HG03575 (cell line): ENCODE measurements at regions not wholly inside any gene's neighbourhood (a gene's known extent, or its start where the extent isn't known, plus 50 kb on each side); places are given as distances from the start of the nearest gene placed in this dataset.

ENCODE experiments used
- ATAC-seq: cut with Tn5 transposase; IDR thresholded peaks from one replicate; pipeline ENCODE4 v1.9.1; 2021; ENCODE audit not compliant: unreplicated experiment, insufficient number of reproducible peaks, low FRiP score; ENCODE audit errors: extremely low read depth

DNA sequence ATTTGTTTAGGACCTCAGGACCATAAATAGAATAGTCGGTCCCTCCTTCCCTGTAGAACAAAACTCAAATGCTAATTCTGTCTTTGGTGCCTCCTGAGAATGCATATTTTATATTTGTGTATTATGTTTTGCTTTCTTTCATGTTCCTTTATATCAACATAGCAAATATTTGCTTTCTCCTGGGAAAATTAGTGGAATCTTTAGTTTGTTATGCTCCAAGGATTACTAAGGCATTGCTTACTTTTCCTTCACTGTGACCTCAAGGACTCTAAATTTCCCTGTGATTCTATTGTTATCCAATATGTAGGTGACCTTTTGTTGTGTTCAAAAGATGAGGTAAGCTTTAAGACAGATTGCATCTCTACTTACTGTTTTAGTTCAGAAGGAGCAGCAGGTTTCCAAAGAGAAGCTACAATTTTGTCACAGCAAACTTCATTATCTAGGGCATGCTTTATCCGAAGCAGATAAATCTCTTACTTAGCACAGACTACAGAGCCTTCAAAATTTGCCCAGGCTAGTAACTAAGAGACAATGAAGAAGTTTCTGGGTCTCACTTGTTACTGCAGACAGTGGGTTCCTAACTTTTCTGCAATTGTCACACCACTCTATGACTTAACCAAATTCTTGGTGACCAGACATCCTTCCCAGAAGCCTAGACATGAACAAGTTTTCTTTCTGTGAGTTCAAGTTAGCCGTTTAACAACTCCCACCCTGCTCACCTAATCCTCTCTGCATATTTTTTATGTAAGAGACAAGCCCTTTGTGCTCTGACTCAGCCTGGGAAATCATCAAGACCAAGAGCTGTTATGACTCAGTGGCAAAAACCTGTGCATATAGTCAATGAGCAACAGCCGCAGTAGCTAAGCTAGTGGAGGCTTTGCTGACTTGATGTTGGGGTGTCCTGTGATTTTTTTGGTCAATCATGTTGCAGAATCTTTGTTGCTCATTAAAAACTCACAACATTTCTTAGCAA is 378.8 kb downstream of the QKI start:
- ATAC-seq, result peak; percentile 87

DNA sequence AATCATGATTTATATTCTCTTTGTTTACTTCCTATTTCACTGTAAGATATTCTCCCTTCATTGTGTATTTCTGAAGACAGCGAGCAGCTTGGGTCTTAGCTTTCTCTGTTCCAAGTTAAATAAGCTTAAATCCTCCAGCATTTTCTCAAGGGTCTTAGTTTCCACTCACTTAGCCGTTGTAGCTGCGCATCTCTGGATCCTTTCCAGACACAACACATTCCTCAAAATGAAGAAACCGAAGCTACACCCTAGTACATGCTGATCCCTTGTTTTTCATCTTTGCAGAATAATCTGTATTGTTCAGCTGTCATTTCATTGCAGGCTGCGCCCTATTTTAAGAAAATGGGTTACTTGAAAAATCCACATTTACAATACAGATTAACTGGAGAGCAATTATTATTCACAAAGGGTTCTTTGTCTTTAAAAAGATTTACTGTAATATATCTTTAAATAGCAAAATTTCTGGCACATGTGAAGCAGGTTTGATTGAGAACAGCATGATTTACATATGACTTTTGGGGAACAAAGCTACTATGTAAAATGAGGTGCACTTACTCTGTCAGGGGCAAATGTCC is 375.8 kb downstream of the QKI start:
- no peak for ATAC-seq

DNA sequence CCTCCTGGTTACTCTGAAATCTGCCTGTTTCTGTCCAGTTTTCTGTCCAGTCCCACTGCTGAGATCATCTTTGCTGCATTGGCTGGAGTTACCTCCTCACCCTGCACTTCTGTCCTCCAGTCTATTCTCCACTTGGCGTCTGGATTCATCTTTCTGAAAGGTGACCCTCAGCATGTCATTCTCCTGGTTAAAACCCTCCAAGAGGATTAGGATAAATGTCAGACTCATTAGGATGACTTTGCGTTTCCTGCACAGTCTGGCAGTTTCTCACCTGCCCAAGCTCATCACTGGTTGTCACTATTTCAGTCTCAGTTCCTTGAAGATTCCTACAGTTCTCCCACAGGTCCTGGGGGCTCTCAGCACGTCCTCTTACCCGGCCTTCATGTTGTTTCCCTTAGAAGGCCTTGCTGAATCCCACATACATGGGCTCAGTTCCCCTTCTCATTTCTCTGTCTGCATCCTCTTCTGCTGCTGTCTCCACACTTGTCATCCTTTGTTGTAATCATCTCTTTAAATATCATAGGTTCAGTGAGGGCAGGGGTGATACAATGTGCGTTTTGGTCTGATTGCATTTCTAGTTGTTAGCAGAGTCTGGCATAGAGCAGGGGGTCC is 374.8 kb downstream of the QKI start:
- no peak for ATAC-seq

DNA sequence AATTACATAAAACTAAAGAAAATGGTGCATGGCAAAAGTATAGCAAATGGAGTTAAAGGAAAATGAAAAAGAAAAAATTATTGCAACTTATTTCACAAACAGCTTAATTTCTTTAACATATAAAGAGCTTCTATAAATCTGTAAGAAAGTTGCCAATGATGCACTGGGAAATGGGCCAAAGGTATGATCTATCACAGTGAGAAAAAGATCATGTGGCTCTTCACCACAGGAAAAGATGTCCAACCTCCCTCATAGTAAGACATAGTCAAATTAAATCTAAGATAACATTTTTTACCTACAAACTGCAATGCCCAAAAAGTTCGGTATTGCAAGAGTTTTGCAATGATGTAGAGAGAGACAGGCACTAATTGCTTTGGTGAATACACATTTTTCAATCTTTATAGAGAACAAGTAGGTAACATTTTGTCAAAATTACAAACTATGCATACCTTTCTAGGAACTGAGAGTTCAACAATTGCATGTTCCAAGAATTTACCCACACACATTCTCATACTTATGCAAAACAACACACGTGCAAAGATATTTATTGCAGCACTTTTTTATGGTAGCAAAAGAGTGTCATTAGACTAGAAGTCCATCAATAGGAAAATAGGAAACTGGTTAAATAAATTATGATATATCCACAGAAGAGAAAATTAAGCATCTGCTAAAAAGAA is 372.6 kb downstream of the QKI start:
- ATAC-seq, result no peak

DNA sequence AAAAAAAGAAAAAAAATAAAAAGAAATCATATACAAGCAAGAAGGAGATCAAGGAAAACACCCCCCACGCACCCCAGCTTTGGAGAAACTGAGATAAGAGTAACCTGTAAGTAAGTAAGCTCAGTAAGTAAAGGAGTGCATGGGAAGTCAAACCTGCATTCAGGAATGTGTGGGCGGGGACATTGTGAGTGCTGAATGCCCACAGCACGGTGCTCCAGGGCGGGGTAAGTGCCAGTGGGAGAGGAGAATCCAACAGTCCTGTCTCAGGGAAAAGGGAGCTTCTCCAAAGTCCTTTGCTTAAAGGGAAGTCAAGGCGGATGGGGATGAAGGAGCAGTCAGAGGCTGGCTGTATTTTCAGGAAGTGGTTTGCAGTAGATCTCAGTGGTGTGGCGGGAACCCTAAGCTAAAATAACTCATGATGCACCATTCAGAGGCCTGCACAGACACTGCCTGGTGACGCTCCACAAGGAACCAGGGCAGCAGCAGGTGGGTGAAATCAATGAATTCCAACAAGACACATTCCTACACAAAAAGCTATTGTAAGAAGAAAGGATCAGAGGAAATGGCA is 368.0 kb downstream of the QKI start:
- ATAC-seq, result peak; percentile 87

DNA sequence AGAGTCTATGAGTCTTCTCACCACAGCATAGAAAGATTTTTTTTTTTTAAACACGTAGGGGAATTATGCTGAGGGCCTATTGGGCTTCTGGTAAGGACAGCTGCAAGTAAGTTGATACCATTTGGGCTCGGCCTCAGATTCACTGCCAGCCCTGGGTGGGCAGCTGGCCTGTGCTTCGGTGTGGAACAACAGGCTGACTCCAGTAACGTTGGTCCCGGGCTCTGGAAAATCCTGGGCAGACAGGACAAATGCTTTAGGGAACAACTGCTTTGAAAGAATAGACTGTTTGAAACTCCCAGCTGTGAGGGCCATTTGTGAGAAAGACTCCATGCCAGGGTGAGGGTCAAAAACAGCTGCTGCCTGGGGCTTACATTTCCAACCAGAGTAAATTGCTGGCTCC is 366.5 kb downstream of the QKI start:
- no peak for ATAC-seq

DNA sequence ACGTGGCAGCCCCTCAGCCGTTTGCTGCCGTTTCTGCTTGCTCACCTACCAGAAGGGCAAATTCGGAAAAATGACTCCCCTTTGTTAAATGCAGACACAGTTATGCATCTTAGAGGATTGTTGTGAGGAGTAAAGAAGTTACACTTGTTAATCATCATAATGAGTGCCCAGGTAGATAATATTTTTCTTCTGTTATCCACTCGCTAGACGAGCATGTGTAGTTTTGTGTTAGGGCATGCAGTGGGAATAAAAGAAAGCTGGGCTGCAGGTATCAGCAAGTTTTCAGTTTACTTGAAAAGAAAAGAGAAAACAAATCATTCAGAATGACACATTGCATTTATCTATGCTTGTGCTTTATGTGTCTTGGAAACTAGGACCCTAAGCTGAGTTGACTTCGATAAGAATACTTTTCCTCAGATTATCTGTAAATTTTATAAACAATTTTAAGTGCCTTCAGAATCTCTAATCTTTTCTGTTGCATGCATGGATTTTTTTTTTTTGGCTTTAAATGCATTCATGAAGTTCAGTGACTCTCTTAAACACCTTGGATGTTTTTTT is 365.3 kb downstream of the QKI start:
- no peak for ATAC-seq

DNA sequence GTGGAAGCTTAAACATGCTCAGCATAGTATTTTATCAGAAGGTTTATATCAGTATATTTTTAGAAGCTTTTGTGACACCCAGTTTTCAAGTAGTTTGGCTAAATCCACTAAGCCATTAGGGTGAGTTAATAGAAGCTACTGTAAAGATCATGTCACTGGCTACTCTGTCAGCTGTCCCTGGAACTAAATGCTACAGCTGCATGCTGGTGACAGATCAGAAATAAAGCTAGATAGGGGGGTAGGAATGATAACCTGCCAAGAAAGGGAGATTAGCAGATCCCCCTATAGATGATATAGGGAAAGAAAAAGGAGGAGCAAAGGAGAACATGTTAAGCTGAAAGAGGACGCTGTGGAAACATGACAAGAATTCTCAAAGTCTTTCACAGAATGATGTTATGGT is 363.2 kb downstream of the QKI start:
- ATAC-seq, result no peak

DNA sequence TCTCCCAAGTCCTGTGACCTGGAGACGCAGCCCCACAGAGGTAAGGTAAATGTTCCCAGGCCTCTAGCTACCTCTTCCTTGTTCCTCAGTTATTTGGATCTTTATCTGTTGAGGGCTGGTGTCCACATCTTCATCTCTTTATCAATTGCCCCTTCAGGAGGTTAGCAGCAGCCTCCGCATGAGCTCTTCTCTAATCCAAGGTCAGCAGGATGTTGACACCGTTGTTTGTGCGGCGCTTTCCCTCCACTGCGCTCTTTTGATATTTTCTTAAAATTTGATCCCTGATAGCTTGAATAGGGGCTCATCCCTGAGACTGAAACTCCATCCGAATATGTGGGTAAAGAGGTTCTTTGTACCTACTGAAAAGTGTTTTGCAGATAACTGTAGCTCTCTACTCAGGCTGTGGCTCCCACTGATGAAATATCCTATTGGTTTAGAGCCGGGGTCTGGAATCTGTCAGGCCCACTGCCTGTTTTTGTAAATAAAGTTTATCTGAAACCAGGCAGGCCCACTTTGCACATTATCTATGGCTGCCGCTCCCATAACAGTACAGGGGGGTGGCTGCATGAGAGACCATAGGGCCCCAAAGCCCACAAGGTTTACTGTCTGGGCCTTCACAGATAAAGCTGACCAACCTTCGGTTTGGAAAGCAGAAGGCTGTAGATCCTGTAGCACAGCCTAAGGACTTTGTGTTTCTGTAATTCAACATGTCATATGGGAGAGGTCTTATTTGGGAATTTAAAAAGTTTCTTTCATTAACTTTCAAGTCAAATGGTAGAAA is 362.6 kb downstream of the QKI start:
- no peak for ATAC-seq

DNA sequence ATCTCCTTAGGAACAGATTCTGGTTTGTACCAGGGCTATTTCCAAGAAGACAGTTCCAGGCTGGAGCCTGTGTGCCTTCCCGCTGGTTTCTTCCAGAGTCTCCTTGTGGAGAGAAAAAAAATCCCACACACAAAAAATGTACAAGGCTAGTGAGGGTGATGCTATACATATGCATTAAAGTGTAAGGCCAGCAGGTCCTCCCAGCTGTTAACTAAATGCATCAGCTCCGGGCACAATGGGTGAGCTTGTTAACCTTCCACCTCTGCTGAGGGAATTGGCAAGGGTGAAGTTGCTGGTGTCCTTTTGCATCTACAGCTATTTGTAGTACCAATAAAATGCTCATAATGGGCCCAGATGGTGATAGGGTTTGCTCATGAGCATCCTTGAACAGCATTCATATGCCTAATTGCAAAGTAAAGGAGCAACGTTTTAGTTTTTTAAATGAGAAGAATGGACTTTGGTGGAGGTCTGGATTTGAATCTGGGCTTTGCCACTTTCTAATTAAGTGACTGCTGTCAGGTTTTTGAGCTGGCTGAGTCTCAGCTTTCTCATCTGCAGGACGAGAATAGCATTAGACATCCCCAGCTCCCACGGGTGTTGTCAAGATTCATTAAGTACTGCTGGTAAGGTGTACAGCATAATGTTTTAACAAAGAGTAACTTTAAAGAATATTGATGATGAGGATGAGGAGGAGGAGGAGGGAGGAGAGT is 361.8 kb downstream of the QKI start:
- no peak for ATAC-seq

DNA sequence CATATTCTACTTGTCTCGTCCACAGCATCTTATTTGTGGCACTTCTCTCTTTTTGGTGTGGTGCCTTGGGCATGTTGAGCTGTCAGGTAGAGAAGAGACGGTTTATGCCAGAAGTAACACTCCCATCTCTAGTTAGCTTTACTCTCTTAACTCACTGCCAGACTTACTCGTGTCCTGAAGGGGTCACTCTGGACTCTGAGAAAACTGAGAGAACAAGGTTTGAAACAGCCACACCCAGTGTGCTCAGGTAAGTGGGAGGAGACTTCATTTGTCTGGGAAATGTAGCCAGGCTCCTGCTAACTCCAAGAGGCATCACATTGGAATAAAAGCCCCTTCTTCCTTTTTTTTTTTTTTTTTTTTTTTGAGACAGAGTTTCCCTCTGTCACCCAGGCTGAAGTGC is 360.8 kb downstream of the QKI start:
- ATAC-seq, result no peak

DNA sequence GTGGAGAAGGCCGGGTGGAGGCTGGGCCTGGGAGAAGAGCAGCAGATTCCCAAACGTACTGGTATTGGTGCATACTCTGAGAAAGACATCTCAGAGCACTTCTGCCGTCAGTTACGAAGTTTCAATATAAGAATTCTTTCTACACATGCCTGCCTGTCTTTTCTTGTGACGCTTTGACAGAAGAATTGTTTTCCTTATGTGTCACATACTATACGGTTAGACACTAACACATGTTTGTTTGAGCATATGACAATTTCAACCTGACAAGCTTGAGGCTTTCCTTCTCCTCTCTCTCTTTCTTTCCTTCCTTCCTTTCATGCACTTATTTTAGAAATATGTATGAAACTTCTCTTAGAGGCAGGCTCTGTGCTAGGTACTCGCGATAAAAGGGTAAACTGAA is 360.0 kb downstream of the QKI start:
- no peak for ATAC-seq

DNA sequence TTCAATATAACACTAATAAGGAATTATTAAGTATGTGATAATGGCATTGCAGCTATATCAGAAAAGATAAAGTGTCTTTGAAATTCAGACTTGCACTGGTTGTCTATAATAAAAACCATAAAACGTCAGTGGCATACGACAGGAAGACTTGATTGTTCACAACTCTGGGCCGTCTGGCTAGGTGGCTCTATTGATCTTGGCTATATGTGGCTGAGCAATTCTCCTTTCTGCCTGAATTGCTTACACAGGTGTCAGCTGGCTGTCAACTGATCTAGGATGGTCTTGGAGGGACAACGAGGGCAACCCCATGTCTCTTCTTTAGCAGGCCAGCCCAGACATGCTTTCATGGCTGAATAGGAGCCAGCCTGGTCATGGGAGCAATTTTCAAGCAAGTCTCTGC is 359.1 kb downstream of the QKI start:
- ATAC-seq, result no peak

DNA sequence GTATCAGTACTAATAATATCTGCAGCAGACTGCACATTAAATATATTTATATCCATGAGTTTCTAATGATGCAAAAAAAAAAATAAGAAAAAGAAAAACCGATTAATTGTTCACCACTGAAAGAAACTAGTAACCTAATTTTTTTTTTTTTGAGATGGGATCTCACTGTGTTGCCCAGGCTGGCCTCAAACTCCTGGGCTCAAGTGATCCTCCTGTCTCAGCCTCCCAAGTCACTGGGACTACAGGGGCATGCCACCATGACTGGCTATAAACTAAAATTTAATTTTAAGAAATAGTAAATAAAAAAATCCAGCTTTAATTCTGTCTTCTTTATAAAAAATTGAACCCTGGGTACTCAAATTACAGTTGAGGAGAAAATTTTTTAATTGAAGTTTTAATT is 358.2 kb downstream of the QKI start:
- no peak for ATAC-seq

DNA sequence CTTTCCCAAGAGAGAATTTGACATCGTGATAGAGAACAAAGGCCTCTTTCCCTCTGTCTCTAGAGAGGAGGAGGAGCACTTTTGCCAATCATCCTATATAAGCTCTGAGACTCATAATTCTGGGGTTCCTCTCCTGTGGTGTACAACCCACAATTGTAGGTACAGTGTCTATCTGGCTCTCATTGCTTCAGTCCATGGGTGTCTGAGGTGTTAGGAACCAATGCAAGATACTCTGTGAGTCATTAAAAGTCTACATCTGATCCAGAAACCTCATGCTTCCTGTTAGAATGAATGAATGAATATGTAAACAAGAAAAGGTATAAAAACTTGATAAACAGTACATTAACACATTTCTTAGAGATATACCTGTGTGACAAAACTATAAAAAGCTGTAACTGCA is 356.7 kb downstream of the QKI start:
- no peak for ATAC-seq

DNA sequence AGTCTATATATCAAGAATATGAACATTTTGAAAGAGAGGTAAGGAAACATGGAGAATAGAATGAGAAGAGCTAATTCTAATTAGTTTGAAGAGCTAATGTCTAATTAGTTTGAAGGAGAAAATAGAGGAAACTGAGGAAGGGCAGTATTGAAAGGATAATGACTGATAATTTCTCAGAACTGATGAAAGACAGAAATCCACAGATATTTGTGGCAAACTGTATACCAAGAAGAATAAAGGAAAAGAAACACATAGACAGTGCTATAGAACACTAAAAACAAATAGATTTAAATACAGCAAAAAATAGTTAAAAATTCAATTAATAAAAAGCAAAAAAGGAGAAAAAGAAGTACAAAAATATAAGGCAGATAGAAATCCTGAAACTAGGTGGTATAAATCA is 354.4 kb downstream of the QKI start:
- no peak for ATAC-seq

DNA sequence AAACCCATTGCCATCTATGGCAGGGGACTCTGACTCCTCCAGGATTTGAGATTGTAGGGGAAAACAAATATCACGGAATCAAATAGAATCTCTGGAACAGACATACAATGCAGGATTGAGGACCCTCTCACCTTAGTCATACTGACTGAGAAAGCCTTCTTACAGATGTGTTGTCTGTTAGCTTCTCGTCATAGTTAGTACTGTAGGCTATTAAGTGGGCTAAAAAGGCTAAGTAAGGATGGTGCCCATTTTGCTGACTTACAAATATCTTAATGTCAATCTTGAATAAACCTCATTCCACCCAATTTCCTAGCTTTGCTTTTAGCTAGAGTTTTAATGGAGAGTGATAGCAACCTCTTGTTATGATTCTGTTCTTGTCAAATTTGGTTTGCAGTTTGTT is 352.4 kb downstream of the QKI start:
- ATAC-seq, result no peak

DNA sequence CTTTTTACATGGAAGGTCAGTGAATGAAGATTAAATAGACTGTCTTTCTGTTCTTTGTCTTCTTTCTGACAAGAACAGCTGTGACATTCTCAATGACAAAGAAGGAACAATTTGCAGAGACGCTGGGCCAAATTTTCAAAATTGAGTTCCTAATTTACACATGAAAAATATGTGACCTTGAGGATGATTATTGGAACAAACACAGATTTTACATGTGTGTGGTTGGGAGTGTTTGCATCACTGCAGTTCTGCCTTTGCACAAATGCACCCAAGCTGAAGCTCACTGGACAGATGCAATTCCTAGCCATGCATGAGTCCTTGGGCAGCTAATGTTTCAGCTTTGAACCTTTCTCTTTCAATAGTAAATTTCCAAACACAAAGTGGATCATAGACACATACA is 350.8 kb downstream of the QKI start:
- no peak for ATAC-seq
